ENCODE measurements at regions not wholly inside any gene's neighbourhood (a gene's known extent, or its start where the extent isn't known, plus 50 kb on each side); places are given as distances from the start of the nearest gene placed in this dataset.

- Mint-ChIP-seq H3K4me3 (ENCODE audit: low read depth) (no peak overlapping the region), H3K27ac (no peak overlapping the region), H3K9me3 (ENCODE audit: low read depth) (peaks cover 2% of the 10 kb centered on the region), H3K27me3 (no peaks in the 10 kb centered on the region), H3K36me3 (ENCODE audit: insufficient read depth) (no peaks in the 10 kb centered on the region), H3K4me1 (ENCODE audit: low read depth) (no peaks in the 10 kb centered on the region)
- TF ChIP-seq, protein P1, sequence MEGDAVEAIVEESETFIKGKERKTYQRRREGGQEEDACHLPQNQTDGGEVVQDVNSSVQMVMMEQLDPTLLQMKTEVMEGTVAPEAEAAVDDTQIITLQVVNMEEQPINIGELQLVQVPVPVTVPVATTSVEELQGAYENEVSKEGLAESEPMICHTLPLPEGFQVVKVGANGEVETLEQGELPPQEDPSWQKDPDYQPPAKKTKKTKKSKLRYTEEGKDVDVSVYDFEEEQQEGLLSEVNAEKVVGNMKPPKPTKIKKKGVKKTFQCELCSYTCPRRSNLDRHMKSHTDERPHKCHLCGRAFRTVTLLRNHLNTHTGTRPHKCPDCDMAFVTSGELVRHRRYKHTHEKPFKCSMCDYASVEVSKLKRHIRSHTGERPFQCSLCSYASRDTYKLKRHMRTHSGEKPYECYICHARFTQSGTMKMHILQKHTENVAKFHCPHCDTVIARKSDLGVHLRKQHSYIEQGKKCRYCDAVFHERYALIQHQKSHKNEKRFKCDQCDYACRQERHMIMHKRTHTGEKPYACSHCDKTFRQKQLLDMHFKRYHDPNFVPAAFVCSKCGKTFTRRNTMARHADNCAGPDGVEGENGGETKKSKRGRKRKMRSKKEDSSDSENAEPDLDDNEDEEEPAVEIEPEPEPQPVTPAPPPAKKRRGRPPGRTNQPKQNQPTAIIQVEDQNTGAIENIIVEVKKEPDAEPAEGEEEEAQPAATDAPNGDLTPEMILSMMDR (IDR thresholded peaks at IDR 0.05; ENCODE audit: unreplicated experiment), result no peak
- DNase-seq (ENCODE audit: low spot score, unreplicated experiment), result no peak
These were observed 52.1 kb upstream of the CACHD1 start for GRCh38 chr1:64417803-64418202.

Measured in progenitor cell of endocrine pancreas (in vitro differentiated cells).